GM12892 (cell line): ENCODE measurements at regions not wholly inside any gene's neighbourhood (a gene's known extent, or its start where the extent isn't known, plus 50 kb on each side); places are given as distances from the start of the nearest gene placed in this dataset.

Experiments used
- POLR2A ChIP-seq: IDR thresholded peaks from 2 replicates; pipeline ENCODE4 v1.6.1; 2011; ENCODE audit warnings: low read depth, low read length, control low read depth
- POLR2AphosphoS5 ChIP-seq: IDR thresholded peaks from 2 replicates; pipeline ENCODE4 v1.6.1; 2011; ENCODE audit warnings: low read depth, low read length, control low read depth
- TAF1 ChIP-seq: IDR thresholded peaks from 2 replicates; pipeline ENCODE4 v1.6.1; 2011; ENCODE audit warnings: low read depth, mild to moderate bottlenecking, control low read depth, low read length, borderline replicate concordance

- TF ChIP-seq POLR2A (no peak), POLR2AphosphoS5 (no peak), TAF1 (no peak)
Measured at GRCh38 chr11:114819028-114819427, 140.7 kb downstream of the NXPE2 start.
